SIG-M5 treated with dmso at 0.1 percent for 504 hours (cell line): ENCODE measurements at regions not wholly inside any gene's neighbourhood (a gene's known extent, or its start where the extent isn't known, plus 50 kb on each side); places are given as distances from the start of the nearest gene placed in this dataset.

Experiments
- DNase-seq: peaks from one replicate; lab custom pipeline; 2025; ENCODE audit not compliant: unreplicated experiment; lab: John Stamatoyannopoulos, UW

DNA sequence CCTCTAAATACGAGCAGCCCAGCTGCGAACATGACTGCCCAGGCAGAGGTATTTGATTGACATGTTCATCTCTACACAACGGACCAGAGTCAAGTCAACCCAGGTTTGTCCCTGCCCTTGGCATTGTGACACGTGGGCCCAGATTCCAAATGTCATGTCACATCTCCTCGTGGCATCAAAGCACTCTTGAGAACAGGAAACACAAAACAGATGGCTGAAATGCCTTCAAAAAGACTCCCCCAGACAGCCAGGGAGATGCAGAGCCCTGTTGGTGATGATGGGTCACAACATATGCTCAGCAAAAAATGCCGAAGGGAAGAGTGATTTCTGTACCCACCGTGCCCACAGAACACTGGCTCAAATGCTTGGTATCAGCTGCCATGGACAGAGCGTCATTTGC lies 337.8 kb upstream of the DAB1 start:
- no peak for DNase-seq

DNA sequence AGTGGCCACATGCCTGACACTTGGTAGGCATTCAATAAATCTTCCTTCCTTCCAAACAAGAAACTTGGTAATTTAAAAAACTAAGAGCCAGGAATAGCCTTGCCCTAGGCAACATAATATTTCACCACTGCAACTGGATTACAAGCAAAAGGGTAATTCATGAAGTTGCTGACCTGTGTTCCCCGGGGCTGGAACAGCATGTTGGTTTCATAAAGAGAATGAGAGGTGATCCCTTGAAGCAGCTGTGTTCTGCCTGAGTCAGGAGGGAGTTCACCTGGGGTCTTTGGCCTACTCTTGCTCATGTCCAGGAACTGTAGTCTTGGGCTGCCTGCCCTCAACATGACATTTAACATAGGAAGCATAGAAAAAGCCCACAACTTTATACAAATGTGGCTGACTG lies 329.0 kb upstream of the DAB1 start:
- no peak for DNase-seq

- no peak for DNase-seq
Measured at GRCh38 chr1:57748719-57749118, 324.9 kb upstream of the DAB1 start.

DNA sequence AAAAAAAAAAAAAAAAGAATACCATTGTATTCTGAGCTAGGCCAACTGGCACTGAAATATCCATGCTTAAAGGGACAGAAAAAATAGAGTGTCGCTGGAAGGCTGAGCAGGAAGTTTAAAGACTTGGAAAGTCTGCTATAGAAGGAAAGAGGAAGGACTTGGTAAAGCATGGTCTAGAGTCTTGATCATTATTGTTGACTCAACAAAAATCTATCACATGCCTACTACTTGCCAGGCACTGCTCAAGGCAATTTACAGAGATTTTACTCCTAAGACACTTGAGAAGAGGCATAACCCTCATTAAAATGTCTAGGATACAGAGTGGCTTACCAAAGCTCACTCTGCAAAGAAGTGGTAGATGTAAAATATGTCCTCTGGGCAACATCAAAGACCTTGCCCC lies 324.0 kb upstream of the DAB1 start:
- no peak for DNase-seq

DNA sequence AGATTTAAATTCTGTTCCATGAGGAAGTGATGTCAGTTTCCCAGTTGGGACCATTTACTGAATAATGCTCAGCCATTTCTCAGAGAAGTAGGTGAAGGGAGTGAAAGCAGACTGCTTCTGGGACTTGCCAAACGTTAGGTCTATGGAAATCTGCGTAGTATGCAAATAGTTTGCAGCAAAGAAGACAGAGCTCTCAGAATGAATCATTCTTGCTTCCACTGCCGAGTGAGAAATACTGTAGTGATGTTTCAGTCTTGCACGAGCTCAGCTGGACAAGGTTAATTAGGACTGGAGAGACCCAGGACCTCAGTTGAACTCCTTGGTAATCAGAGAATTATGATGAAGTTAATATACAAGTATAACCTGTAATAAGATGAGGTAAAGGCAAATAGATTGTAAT lies 317.7 kb upstream of the DAB1 start:
- DNase-seq = no peak

GRCh38 chr1:57736940-57737339 lies 313.1 kb upstream of the DAB1 start:
- DNase-seq = no peak

- no peak for DNase-seq
Measured at GRCh38 chr1:57729181-57729580, 305.3 kb upstream of the DAB1 start.

DNA sequence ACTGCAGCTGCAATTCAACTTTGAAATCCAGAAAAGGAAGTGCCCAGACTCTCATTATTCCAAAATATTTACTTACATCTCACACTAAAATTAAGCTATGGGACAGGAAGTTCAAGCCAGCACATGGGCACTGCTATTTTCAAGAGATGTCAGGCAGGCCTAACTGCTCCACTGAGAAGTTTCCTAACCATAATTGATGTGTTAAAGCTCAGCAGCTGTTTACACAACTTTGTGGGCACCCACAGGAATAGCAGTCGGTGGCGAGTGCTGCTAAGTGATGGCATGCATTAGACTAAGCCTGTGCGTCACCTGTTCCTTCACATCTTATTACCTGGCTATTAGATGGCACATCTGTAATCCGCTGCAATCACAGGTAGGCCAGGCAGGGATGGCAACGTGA lies 303.3 kb upstream of the DAB1 start:
- DNase-seq = no peak

- no peak for DNase-seq
Measured at GRCh38 chr1:57725318-57725717, 301.5 kb upstream of the DAB1 start.

DNA sequence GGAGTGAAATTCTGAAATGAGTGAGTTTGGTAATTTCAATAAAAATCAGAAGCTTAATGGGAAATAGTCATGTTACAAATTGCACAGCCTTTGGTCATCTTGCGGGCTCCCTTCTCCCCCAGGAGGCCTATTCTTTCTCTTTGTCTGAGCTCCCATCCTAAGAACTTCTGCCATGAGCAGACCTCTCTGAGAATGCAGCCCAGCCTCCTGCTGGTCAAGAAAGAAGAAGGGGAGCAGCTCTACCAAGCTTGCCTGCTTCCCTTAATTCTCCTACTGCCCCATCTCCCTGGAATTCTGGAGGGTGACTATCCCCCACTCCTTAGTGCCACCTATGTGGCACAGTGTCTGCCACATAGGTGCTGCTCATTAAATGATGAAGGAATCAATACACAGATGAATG lies 300.7 kb upstream of the DAB1 start:
- no peak for DNase-seq

GRCh38 chr1:57722285-57722978 lies 298.6 kb upstream of the DAB1 start:
- no peak for DNase-seq

DNA sequence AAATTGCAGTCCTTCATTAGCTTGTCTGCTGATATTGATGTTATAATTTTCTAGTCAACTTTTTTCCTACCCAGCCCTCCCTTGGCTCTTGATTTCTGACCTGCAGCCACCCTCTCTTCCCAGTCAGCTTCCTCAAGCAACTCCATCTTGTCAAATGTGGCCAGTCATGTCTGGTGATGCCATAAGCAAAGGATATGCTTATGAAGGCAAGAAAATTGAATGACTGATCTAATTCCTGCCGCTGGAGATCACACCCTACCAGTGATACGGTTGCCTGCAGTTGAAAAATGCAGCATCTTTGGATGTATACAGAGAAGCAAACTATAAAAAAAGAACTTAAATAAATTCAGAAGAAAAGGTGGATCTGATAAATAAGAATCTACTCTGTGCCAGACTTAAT lies 297.1 kb upstream of the DAB1 start:
- DNase-seq = no peak

- DNase-seq = no peak
Measured at GRCh38 chr1:57719274-57719673, 295.4 kb upstream of the DAB1 start.

GRCh38 chr1:57713501-57713900 lies 289.6 kb upstream of the DAB1 start:
- DNase-seq = no peak

DNA sequence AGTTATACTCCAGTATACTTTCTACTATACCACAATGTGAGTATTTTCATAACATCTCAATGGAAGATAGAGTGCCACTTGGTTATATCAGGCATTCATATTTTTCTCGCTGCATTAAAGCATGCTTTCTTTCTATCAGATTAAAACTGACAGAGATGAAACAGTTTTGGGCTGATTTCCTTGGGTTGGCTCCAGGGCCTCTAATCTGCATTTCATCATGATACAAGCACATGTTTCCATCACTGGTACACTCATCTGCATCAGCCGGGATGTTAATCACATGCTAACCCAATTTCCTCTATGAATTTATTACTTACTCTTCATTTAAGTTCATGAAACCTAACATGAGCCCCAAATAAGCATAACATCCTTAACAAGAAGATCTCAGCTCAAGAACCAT lies 289.0 kb upstream of the DAB1 start:
- DNase-seq = no peak

GRCh38 chr1:57711326-57711725 lies 287.5 kb upstream of the DAB1 start:
- no peak for DNase-seq

GRCh38 chr1:57707631-57708030 lies 283.8 kb upstream of the DAB1 start:
- no peak for DNase-seq

GRCh38 chr1:57704811-57705210 lies 281.0 kb upstream of the DAB1 start:
- no peak for DNase-seq

DNA sequence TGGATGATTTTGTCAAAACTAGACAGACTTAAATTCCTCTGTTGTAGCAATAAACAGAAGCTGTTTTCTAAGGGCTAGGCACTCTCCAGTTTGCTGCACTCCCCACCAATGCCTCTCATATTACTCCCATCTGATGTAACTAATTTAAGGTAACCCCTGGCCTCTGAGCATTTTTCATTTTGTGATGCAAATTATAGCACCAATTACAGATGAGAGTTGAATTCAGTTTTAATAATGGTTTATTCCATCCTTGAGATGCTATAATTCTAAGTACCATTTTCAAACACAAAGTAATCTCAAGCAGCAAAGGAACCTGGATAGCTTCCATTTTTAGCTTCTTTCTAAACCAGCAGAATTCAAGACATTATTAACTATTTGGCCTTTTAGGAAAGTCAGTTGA lies 280.4 kb upstream of the DAB1 start:
- no peak for DNase-seq

DNA sequence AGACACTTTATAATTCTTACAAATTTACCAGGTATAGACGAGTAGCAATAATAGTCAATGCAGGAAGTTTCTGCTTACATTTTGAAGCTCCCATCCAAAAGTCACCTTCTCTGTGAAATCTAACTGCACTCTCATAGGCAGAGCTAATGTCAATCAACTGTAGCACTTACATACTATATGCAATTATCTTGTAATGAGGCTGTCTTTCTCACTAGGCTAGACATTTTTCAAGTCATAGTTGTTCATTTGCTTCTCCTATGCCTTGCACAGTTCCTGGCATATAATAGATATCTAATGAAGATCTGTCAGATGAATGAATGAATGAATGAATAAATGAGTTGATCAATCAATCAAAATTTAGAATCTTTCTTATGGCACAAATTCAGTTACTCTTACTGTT lies 273.0 kb upstream of the DAB1 start:
- no peak for DNase-seq

DNA sequence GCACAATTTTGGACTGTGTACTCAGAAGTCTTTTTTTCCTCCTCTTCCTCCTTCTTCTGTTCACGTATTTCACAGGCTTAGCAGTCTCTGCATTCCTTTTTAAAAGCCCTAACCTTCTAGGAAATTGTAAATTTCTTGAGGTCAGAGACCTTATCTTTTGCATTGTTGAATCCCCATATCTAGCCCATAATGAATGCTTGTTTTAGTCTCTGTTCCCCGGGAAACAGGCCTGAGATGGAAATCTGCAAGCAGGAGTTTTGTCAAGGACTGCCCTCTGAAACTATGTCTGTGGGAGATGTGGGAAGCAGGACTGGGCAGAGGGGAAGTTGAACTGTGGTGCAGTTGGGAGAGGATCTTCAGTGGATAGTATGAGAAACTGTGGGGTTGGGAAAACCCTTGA lies 272.2 kb upstream of the DAB1 start:
- DNase-seq = no peak

DNA sequence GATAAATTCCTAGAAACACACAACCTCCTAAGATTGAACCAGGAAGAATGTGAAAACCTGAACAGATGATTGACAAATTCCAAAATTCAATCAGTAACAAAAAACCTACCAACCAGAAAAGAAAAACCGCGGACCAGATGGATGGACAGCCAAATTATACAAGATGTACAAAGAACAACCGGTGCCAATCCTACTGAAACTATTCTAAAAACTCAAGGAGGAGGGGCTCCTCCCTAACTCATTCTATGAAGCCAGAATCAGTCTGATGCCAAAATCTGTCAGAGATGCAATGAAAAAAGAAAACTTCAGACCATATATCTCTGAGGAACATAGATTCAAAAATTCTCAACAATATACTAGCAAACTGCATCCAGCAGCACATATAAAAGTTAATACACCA lies 262.4 kb upstream of the DAB1 start:
- DNase-seq = no peak

DNA sequence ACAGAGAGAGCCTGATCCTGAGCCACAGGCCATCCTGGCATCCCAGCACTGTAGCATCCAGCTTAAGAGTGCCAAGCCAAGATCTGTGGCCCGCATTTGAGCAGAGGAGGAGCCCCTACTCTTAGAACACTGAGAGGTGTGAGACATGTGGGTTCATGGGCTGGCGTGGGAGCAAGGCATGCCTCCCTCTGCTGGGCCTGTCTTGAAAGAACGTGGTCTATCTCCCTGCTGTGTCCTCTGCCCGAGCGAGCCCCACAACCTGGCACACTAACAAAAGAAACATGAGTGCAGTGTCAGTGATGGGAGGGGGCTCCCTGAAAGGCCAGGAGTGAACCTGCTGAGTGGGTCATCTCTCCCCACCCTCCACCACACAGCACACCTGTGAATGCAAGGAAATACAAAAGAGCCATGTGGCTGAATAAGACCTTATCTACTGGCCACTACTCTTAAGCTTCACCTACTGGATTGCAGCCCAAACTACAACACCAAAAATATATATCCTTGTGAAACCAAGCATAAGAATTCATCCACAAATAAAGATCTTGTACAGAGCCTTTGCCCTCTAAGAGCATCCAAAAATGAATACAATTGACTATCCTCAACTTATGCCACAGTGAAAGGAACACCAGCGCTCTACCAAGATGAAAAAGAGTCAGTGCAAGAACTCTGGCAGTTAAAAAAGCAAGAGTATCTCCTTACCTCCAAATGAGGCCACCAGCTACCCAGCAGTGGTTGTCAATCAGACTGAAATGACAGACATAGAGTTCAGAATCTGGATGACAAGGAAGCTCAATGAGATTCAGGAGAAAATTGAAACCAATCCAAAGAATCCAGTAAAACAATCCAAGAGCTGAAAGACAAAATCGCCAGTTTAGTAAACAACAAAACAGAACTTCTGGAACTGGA lies 259.4 kb upstream of the DAB1 start:
- DNase-seq = no peak
